Sciatic nerve (tissue), 2 donors: ENCODE measurements at regions not wholly inside any gene's neighbourhood (a gene's known extent, or its start where the extent isn't known, plus 50 kb on each side); places are given as distances from the start of the nearest gene placed in this dataset.
"Not testable (repeated sequence)": the region's sequence is repeated elsewhere in the genome, so short reads cannot be mapped to it uniquely, and the experiment has no call there.

ENCODE experiments used
- ATAC-seq: fragments of 200-7000 bp; cut with Tn5 transposase; one replicate; pipeline ENCODE4 v1.9.1; 2020; ENCODE audit warnings: mild to moderate bottlenecking, moderate library complexity
- DNase-seq: peaks from one replicate; pipeline ENCODE4 v3.0.0-alpha.2; 2020; ENCODE audit warnings: low spot score
- intact Hi-C: fragments of 100-400 bp; cut with DNase I; formaldehyde crosslinking; loops from one replicate; pipeline ENCODE4 v1.14.2; 2022
- donor health status: DM: no; HTN: no; CAD: no.
- donor health status: DM: no; HTN: no; CAD: no.

- ATAC-seq, intact Hi-C loops, DNase-seq: not testable (repeated sequence)
These were observed 132.2 kb downstream of the POTEH start for GRCh38 chr22:15822001-15822400.

- ATAC-seq, DNase-seq, intact Hi-C loops: not testable (repeated sequence)
These were observed 133.4 kb downstream of the POTEH start for GRCh38 chr22:15823178-15823577.

GRCh38 chr22:15832235-15832634, 142.4 kb downstream of the POTEH start:
- ATAC-seq, DNase-seq, intact Hi-C loops: not testable (repeated sequence)

GRCh38 chr22:15835729-15836128, 145.9 kb downstream of the POTEH start:
- ATAC-seq, DNase-seq, intact Hi-C loops: not testable (repeated sequence)

- intact Hi-C loops, ATAC-seq, DNase-seq: not testable (repeated sequence)
These were observed 159.9 kb downstream of the POTEH start for GRCh38 chr22:15849772-15850171.

GRCh38 chr22:15853716-15854373, 164.0 kb downstream of the POTEH start:
- intact Hi-C loops, ATAC-seq: not testable (repeated sequence)
- peak; percentile 49 for DNase-seq

GRCh38 chr22:15854421-15854820, 164.6 kb downstream of the POTEH start:
- intact Hi-C loops, ATAC-seq: not testable (repeated sequence)
- DNase-seq: peak; percentile 62

- ATAC-seq, intact Hi-C loops: not testable (repeated sequence)
- DNase-seq: peak; percentile 23
These were observed 165.2 kb downstream of the POTEH start for GRCh38 chr22:15854978-15855377.

GRCh38 chr22:15880926-15881325, 191.1 kb downstream of the POTEH start:
- intact Hi-C loops, DNase-seq, ATAC-seq: not testable (repeated sequence)

GRCh38 chr22:15904326-15904725, 214.5 kb downstream of the POTEH start:
- DNase-seq, intact Hi-C loops, ATAC-seq: not testable (repeated sequence)

GRCh38 chr22:15911704-15912103, 221.9 kb downstream of the POTEH start:
- intact Hi-C loops, DNase-seq, ATAC-seq: not testable (repeated sequence)

- ATAC-seq, intact Hi-C loops, DNase-seq: not testable (repeated sequence)
These were observed 229.3 kb downstream of the POTEH start for GRCh38 chr22:15919120-15919519.

- intact Hi-C loops, DNase-seq, ATAC-seq: not testable (repeated sequence)
These were observed 231.1 kb downstream of the POTEH start for GRCh38 chr22:15920941-15921340.

- peak; percentile 12 for ATAC-seq
- intact Hi-C loops, DNase-seq: not testable (repeated sequence)
These were observed 232.3 kb downstream of the POTEH start for GRCh38 chr22:15922132-15922531.

GRCh38 chr22:15922666-15923065, 232.8 kb downstream of the POTEH start:
- DNase-seq, intact Hi-C loops, ATAC-seq: not testable (repeated sequence)

- DNase-seq, ATAC-seq, intact Hi-C loops: not testable (repeated sequence)
These were observed 235.0 kb downstream of the POTEH start for GRCh38 chr22:15924820-15925219.

- ATAC-seq, intact Hi-C loops, DNase-seq: not testable (repeated sequence)
These were observed 237.3 kb downstream of the POTEH start for GRCh38 chr22:15927172-15927571.
